ENCODE measurements at regions not wholly inside any gene's neighbourhood (a gene's known extent, or its start where the extent isn't known, plus 50 kb on each side); places are given as distances from the start of the nearest gene placed in this dataset.
A peak's percentile ranks its signal among the peaks of the same experiment; 100 is the strongest.

DNA sequence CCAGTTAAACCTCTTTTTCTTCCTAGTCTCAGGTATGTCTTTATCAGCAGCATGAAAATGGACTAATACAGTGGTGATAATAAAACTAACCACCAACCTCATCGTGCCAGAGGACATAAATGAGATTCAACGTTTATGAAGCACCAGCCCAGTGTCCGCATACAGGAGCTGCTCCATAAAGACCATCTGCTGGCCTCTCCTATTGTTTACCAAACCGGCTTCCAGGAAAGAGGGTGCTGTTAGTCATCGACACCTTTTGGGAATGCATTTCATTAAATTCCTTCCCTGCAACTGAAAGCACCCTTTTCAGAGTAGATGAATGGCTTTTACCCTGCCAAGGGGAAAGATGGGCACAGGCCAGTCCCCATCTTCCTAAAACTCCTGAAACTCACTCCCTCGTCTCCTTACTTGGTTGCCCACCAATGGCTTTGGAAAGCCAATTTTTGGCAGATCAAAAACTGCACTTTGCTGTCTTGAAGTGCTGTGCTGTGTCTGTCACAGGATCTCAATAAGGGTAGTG is 122.1 kb downstream of the AQP9 start:
- TF ChIP-seq, protein P1, sequence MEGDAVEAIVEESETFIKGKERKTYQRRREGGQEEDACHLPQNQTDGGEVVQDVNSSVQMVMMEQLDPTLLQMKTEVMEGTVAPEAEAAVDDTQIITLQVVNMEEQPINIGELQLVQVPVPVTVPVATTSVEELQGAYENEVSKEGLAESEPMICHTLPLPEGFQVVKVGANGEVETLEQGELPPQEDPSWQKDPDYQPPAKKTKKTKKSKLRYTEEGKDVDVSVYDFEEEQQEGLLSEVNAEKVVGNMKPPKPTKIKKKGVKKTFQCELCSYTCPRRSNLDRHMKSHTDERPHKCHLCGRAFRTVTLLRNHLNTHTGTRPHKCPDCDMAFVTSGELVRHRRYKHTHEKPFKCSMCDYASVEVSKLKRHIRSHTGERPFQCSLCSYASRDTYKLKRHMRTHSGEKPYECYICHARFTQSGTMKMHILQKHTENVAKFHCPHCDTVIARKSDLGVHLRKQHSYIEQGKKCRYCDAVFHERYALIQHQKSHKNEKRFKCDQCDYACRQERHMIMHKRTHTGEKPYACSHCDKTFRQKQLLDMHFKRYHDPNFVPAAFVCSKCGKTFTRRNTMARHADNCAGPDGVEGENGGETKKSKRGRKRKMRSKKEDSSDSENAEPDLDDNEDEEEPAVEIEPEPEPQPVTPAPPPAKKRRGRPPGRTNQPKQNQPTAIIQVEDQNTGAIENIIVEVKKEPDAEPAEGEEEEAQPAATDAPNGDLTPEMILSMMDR (IDR thresholded peaks at IDR 0.05; ENCODE audit: unreplicated experiment): no peak
- POLR2A ChIA-PET: interaction anchor here (0.7 to 3.8 kb wide), 12 partner anchors 8 to 510 kb away, joined by 3 to 14 read pairs (median 4); partner anchors contain the start of gene MINDY2
- H3K27ac Mint-ChIP-seq (ENCODE audit: low read depth, unreplicated experiment): peak overlapping the region; percentile 85
- H3K36me3 Mint-ChIP-seq (ENCODE audit: insufficient read depth, unreplicated experiment): no peaks in the 10 kb centered on the region
- peaks cover 38% of the 10 kb centered on the region for H3K4me1 Mint-ChIP-seq (ENCODE audit: insufficient read depth, unreplicated experiment)
- CTCF ChIA-PET: interaction anchor here (0.5 to 0.6 kb wide), 3 partner anchors 18 to 1268 kb away, joined by 3 to 4 read pairs (median 3); no protein-coding TSS in a partner anchor
- no peaks in the 10 kb centered on the region for H3K27me3 Mint-ChIP-seq (ENCODE audit: insufficient read depth, unreplicated experiment)
- H3K9me3 Mint-ChIP-seq (ENCODE audit: unreplicated experiment): peaks cover 2% of the 10 kb centered on the region
- no TSS peak for BruUV-seq (replicated peaks)
- DNase-seq (ENCODE audit: unreplicated experiment): peak; percentile 83
- no peak overlapping the region for H3K4me3 Mint-ChIP-seq (ENCODE audit: unreplicated experiment)
- intact Hi-C loops (cut with micrococcal nuclease): no loop called here

DNA sequence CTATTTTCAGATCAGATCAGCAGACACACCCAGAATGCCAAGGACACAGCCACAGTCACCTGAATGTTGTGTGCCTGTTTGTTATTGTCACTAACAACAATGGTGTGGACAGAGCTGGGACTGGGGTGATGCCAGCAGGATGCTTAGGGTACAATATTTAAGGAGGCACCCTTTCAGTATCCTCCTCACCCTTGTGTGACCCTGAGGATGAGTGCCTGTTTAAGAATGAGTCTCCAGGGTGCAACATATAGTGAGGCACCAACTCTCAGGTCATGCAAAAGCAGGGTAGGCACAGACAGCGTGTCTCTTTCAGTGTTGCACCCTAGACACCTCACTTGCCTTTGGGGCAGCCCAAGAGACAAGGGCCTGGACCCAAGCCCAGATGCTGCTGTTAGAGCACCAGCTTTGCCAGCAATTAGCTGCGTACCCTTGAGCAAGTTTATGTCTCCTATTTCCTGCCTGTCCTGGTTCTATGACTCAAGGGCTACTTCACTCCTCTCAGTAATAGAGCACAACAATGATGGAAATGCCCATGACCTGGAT is 122.6 kb downstream of the AQP9 start:
- TF ChIP-seq, protein P1 (IDR thresholded peaks at IDR 0.05; ENCODE audit: unreplicated experiment): no peak
- H3K4me1 Mint-ChIP-seq (ENCODE audit: insufficient read depth, unreplicated experiment): peaks cover 38% of the 10 kb centered on the region
- H3K27me3 Mint-ChIP-seq (ENCODE audit: insufficient read depth, unreplicated experiment): no peaks in the 10 kb centered on the region
- no TSS peak for BruUV-seq (replicated peaks)
- H3K36me3 Mint-ChIP-seq (ENCODE audit: insufficient read depth, unreplicated experiment): no peaks in the 10 kb centered on the region
- POLR2A ChIA-PET: interaction anchor here (0.7 to 3.8 kb wide), 12 partner anchors 8 to 671 kb away, joined by 3 to 14 read pairs (median 3); partner anchors contain the start of gene MINDY2
- DNase-seq (ENCODE audit: unreplicated experiment): peak; percentile 97
- CTCF ChIA-PET: interaction anchor here (0.5 to 1.1 kb wide), 7 partner anchors 14 to 1268 kb away, joined by 3 to 8 read pairs (median 3); no protein-coding TSS in a partner anchor
- H3K4me3 Mint-ChIP-seq (ENCODE audit: unreplicated experiment): no peak overlapping the region
- no peaks in the 10 kb centered on the region for H3K9me3 Mint-ChIP-seq (ENCODE audit: unreplicated experiment)
- intact Hi-C loops (cut with micrococcal nuclease): no loop called here
- H3K27ac Mint-ChIP-seq (ENCODE audit: low read depth, unreplicated experiment): peak overlapping the region; percentile 85

DNA sequence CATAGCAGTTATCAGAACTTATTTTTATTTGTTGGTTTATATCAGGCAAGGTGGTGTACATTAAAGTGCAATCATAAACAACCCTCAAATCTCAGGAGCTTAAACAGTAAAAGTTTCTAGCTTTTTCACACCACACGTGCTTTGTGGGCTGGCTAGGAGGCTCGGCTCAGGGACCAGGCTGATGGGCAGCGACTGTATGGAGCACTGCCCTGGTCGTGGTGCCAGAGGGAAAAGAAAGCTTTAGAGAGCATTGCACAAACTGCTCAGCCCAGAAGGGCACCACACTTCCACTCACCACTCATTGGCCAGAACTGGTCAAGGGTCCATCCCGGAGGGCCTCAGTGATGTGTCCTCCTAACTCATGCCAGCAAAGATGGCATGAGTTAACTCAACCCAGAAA is 123.2 kb downstream of the AQP9 start:
- H3K9me3 Mint-ChIP-seq (ENCODE audit: unreplicated experiment): no peaks in the 10 kb centered on the region
- intact Hi-C loops (cut with micrococcal nuclease): no loop called here
- BruUV-seq (replicated peaks): no TSS peak
- TF ChIP-seq, protein P1 (IDR thresholded peaks at IDR 0.05; ENCODE audit: unreplicated experiment): no peak
- H3K27me3 Mint-ChIP-seq (ENCODE audit: insufficient read depth, unreplicated experiment): no peaks in the 10 kb centered on the region
- H3K4me1 Mint-ChIP-seq (ENCODE audit: insufficient read depth, unreplicated experiment): peaks cover 38% of the 10 kb centered on the region
- ChIA-PET CTCF (interaction anchor here (0.5 to 1.1 kb wide), 4 partner anchors 13 to 626 kb away, joined by 3 to 8 read pairs (median 3); no protein-coding TSS in a partner anchor), POLR2A (interaction anchor here (0.7 to 3.8 kb wide), 11 partner anchors 8 to 755 kb away, joined by 3 to 14 read pairs (median 3); partner anchors contain the start of gene MINDY2)
- peak overlapping the region; percentile 85 for H3K27ac Mint-ChIP-seq (ENCODE audit: low read depth, unreplicated experiment)
- H3K4me3 Mint-ChIP-seq (ENCODE audit: unreplicated experiment): no peak overlapping the region
- no peak for DNase-seq (ENCODE audit: unreplicated experiment)
- H3K36me3 Mint-ChIP-seq (ENCODE audit: insufficient read depth, unreplicated experiment): no peaks in the 10 kb centered on the region

DNA sequence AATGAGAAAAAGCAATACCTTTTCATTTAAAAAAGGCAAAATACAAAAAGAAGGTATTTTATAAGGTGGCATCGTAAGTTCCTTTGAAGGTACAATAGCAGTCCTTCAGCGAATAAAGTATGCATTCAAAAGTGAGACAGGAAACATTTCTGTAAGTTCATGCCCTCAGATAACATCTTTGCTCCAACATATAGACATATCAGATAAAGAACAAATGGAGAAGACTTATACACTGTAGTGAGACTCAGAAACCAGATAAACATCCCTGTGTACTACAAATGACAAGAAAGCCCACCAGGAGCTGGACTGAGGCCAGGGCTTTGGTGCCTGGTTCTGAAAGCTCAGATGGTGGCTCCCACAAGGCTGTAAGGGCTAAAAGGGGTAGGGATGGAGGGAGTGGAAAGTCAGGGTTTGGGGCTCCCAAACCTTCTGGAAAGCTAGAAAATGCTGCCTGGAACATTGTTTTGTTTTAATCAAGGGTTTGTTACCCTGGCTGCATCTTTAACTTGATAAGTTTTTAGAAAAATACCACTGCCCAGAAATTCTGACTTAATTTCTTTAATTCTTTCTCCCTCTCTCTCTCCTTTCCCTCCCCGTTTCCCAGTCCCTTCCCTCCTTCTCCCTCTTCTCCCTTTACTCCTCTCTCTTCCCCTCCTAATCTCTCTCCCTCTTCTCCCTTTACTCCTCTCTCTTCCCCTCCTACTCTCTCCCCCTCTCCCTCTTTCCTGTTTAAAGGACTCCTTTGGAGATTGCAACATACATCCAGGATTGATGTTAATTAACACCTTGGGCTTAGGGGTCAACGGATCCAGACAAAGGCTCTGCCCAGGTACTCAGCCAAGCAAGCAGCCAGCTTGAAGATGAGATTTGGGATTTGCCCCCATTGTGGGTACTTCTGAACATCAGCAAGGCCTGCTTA is 126.1 kb downstream of the AQP9 start:
- H3K9me3 Mint-ChIP-seq (ENCODE audit: unreplicated experiment): no peaks in the 10 kb centered on the region
- H3K4me1 Mint-ChIP-seq (ENCODE audit: insufficient read depth, unreplicated experiment): peaks cover 27% of the 10 kb centered on the region
- no peaks in the 10 kb centered on the region for H3K36me3 Mint-ChIP-seq (ENCODE audit: insufficient read depth, unreplicated experiment)
- H3K4me3 Mint-ChIP-seq (ENCODE audit: unreplicated experiment): no peak overlapping the region
- ChIA-PET POLR2A (no interaction called here), CTCF (interaction anchor here (0.5 kb wide), 1 partner anchor 433 kb away, joined by 4 read pairs; no protein-coding TSS in a partner anchor)
- intact Hi-C loops (cut with micrococcal nuclease): no loop called here
- no TSS peak for BruUV-seq (replicated peaks)
- H3K27me3 Mint-ChIP-seq (ENCODE audit: insufficient read depth, unreplicated experiment): no peaks in the 10 kb centered on the region
- TF ChIP-seq, protein P1 (IDR thresholded peaks at IDR 0.05; ENCODE audit: unreplicated experiment): no peak
- H3K27ac Mint-ChIP-seq (ENCODE audit: low read depth, unreplicated experiment): peak overlapping the region; percentile 72
- DNase-seq (ENCODE audit: unreplicated experiment): no peak
